Right lobe of liver (tissue), 6 donors: ENCODE measurements at regions not wholly inside any gene's neighbourhood (a gene's known extent, or its start where the extent isn't known, plus 50 kb on each side); places are given as distances from the start of the nearest gene placed in this dataset.

Experiments
- ATAC-seq, 4 donors: fragments of 200-7000 bp; cut with Tn5 transposase; one replicate each; pipeline ENCODE4 v1.9.1; 2020; ENCODE audit warnings: mild to moderate bottlenecking in 4 of 4, moderate library complexity in 4 of 4
- DNase-seq, 3 donors: peaks; one replicate each; pipeline ENCODE4 v3.0.0-alpha.2; 2020
- H3K27ac ChIP-seq, 3 donors: fragments of 200-600 bp; one replicate each; pipeline ENCODE4 v1.8.0; 2022
- H3K27me3 ChIP-seq, 2 donors: fragments of 200-600 bp; one replicate each; pipeline ENCODE4 v1.8.0; 2022
- H3K36me3 ChIP-seq, 4 donors: fragments of 200-600 bp; sonication (generic) in 1 of 4; one replicate each; pipeline versions ENCODE4 v1.5.1 to v1.8.0; 2017 to 2022; ENCODE audit warnings: control low read depth in 1 of 4
- H3K4me1 ChIP-seq, 4 donors: fragments of 200-600 bp; sonication (generic) in 1 of 4; one replicate each; pipeline versions ENCODE4 v1.5.1 to v1.8.0; 2017 to 2022; ENCODE audit warnings: control low read depth in 1 of 4
- H3K4me3 ChIP-seq, 3 donors: fragments of 200-600 bp; one replicate each; pipeline ENCODE4 v1.8.0; 2022
- H3K9me3 ChIP-seq, 4 donors: fragments of 200-600 bp; sonication (generic) in 1 of 4; one replicate each; pipeline versions ENCODE4 v1.5.1 to v1.8.0; 2017 to 2022; ENCODE audit warnings: control low read depth in 1 of 4
- CTCF ChIP-seq, 4 donors: fragments of 200-600 bp in 3 of 4; fragments of 450-650 bp in 1 of 4; IDR thresholded peaks; one replicate each; pipeline versions ENCODE4 v1.5.1 to v1.8.0; 2016 to 2022; ENCODE audit warnings: antibody characterized with exemption in 4 of 4, mild to moderate bottlenecking in 2 of 4
- POLR2A ChIP-seq: fragments of 450-650 bp; IDR thresholded peaks from one replicate; pipeline ENCODE4 v1.6.1; 2017; ENCODE audit warnings: antibody characterized with exemption, mild to moderate bottlenecking
- WGBS: methylation state at CpG from one replicate; pipeline ENCODE4 v1.1.6; 2018; ENCODE audit warnings: low coverage, low lambda C conversion rate; ENCODE audit not compliant: insufficient coverage; ENCODE audit errors: missing lambda C conversion rate; 5-methylcytosine and 5-hydroxymethylcytosine counted together
- intact Hi-C, 2 donors: fragments of 100-400 bp; cut with DNase I; formaldehyde crosslinking; loops; one replicate each; pipeline versions ENCODE4 v1.11.2 to v1.14.1; 2022
- donor health status: DM: no; HTN: yes; CAD: no.
- donor health status: DM: no; HTN: no; CAD: no.
- donor health status: DM: no; HTN: no; CAD: no.
- donor health status: DM: no; HTN: yes; CAD: no.
- donor health status: DM: no; HTN: yes; CAD: no.

GRCh38 chr4:180909279-180909678, 1333.9 kb upstream of the TENM3 start:
- TF ChIP-seq POLR2A (no peak), CTCF (IDR thresholded peaks at IDR 0.05) (peak in 2 of 4 donors; percentile 25 to 26)
- no peak for DNase-seq
- Histone ChIP-seq H3K27ac (no peak overlapping the region), H3K9me3 (no peaks in the 10 kb centered on the region), H3K27me3 (no peaks in the 10 kb centered on the region), H3K4me1 (no peaks in the 10 kb centered on the region), H3K36me3 (no peaks in the 10 kb centered on the region), H3K4me3 (no peak overlapping the region)
- WGBS, result 78% methylated on average over 1 of the region's 1 CpG
- peak in 2 of 4 donors; percentile 39 to 75 for ATAC-seq
- intact Hi-C loops, result no loop called here

- intact Hi-C loops, result no loop called here
- Histone ChIP-seq H3K4me3 (no peak overlapping the region), H3K27me3 (no peaks in the 10 kb centered on the region), H3K27ac (no peak overlapping the region), H3K4me1 (no peaks in the 10 kb centered on the region), H3K36me3 (no peaks in the 10 kb centered on the region), H3K9me3 (no peaks in the 10 kb centered on the region)
- ATAC-seq (no peak), DNase-seq (no peak)
- WGBS, result 38% methylated on average over 1 of the region's 1 CpG
- TF ChIP-seq CTCF (IDR thresholded peaks at IDR 0.05) (no peak), POLR2A (no peak)
These were observed 1329.5 kb upstream of the TENM3 start for GRCh38 chr4:180913750-180914149.

- H3K9me3 ChIP-seq, result no peaks in the 10 kb centered on the region
- DNase-seq (no peak), ATAC-seq (peak in 1 of 4 donors; percentile 94)
- no peak overlapping the region for H3K27ac ChIP-seq
- intact Hi-C loops, result no loop called here
- H3K4me3 ChIP-seq, result no peak overlapping the region
- TF ChIP-seq CTCF (IDR thresholded peaks at IDR 0.05) (no peak), POLR2A (no peak)
- H3K27me3 ChIP-seq, result no peaks in the 10 kb centered on the region
- H3K36me3 ChIP-seq, result no peaks in the 10 kb centered on the region
- no peaks in the 10 kb centered on the region for H3K4me1 ChIP-seq
These were observed 1319.7 kb upstream of the TENM3 start for GRCh38 chr4:180923486-180923885.

GRCh38 chr4:180925805-180926204, 1317.4 kb upstream of the TENM3 start:
- ATAC-seq (no peak), DNase-seq (no peak)
- H3K9me3 ChIP-seq, result no peaks in the 10 kb centered on the region
- H3K36me3 ChIP-seq, result no peaks in the 10 kb centered on the region
- H3K27ac ChIP-seq, result no peak overlapping the region
- WGBS, result 49% methylated on average over 3 of the region's 3 CpGs
- intact Hi-C loops, result no loop called here
- no peaks in the 10 kb centered on the region for H3K27me3 ChIP-seq
- H3K4me1 ChIP-seq, result no peaks in the 10 kb centered on the region
- H3K4me3 ChIP-seq, result no peak overlapping the region
- TF ChIP-seq POLR2A, result no peak
- TF ChIP-seq CTCF (IDR thresholded peaks at IDR 0.05), result no peak

- H3K27me3 ChIP-seq, result no peaks in the 10 kb centered on the region
- ATAC-seq, result no peak
- intact Hi-C loops, result no loop called here
- H3K4me1 ChIP-seq, result no peaks in the 10 kb centered on the region
- H3K4me3 ChIP-seq, result no peak overlapping the region
- no peak for TF ChIP-seq CTCF (IDR thresholded peaks at IDR 0.05)
- TF ChIP-seq POLR2A, result no peak
- DNase-seq, result no peak
- no peaks in the 10 kb centered on the region for H3K9me3 ChIP-seq
- no peaks in the 10 kb centered on the region for H3K36me3 ChIP-seq
- H3K27ac ChIP-seq, result no peak overlapping the region
- 27% methylated on average over 1 of the region's 1 CpG for WGBS
These were observed 1316.9 kb upstream of the TENM3 start for GRCh38 chr4:180926277-180926676.
